Ishikawa (cell line): ENCODE measurements at regions not wholly inside any gene's neighbourhood (a gene's known extent, or its start where the extent isn't known, plus 50 kb on each side); places are given as distances from the start of the nearest gene placed in this dataset.

Experiments
- CEBPB ChIP-seq: IDR thresholded peaks from 2 replicates; pipeline ENCODE4 v1.6.1; 2012
- CREB1 ChIP-seq: IDR thresholded peaks from 2 replicates; pipeline ENCODE4 v1.6.1; 2012; ENCODE audit warnings: low read depth
- EGR1 ChIP-seq: IDR thresholded peaks from 2 replicates; pipeline ENCODE4 v1.6.1; 2012
- EP300 ChIP-seq: IDR thresholded peaks from 2 replicates; pipeline ENCODE4 v1.6.1; 2012; ENCODE audit warnings: borderline replicate concordance
- FOXM1 ChIP-seq: IDR thresholded peaks from 2 replicates; pipeline ENCODE4 v1.6.1; 2012; ENCODE audit warnings: low read depth, borderline replicate concordance
- NFIC ChIP-seq: IDR thresholded peaks from 2 replicates; pipeline ENCODE4 v1.6.1; 2012
- RAD21 ChIP-seq: IDR thresholded peaks from 2 replicates; pipeline ENCODE4 v1.6.1; 2012; ENCODE audit warnings: low read depth
- TAF1 ChIP-seq: IDR thresholded peaks from 2 replicates; pipeline ENCODE4 v1.6.1; 2012; ENCODE audit warnings: low read depth, mild to moderate bottlenecking
- TCF12 ChIP-seq: IDR thresholded peaks from 2 replicates; pipeline ENCODE4 v1.6.1; 2012; ENCODE audit warnings: low read depth
- TEAD4 ChIP-seq: IDR thresholded peaks from 2 replicates; pipeline ENCODE4 v1.6.1; 2012
- YY1 ChIP-seq: IDR thresholded peaks from 2 replicates; pipeline ENCODE4 v1.6.1; 2012; ENCODE audit warnings: low read depth
- ZBTB7A ChIP-seq: IDR thresholded peaks from 2 replicates; pipeline ENCODE4 v1.6.1; 2012; ENCODE audit warnings: low read depth
- TF ChIP-seq, protein P1 (sequence below): IDR thresholded peaks from 2 replicates; pipeline ENCODE4 v1.6.1; 2012
- TF ChIP-seq, protein P2 (sequence below): IDR thresholded peaks from 2 replicates; pipeline ENCODE4 v1.6.1; 2012; ENCODE audit warnings: low read depth, mild to moderate bottlenecking
- TF ChIP-seq, protein P3 (sequence below): IDR thresholded peaks from 2 replicates; pipeline ENCODE4 v1.6.1; 2012

DNA sequence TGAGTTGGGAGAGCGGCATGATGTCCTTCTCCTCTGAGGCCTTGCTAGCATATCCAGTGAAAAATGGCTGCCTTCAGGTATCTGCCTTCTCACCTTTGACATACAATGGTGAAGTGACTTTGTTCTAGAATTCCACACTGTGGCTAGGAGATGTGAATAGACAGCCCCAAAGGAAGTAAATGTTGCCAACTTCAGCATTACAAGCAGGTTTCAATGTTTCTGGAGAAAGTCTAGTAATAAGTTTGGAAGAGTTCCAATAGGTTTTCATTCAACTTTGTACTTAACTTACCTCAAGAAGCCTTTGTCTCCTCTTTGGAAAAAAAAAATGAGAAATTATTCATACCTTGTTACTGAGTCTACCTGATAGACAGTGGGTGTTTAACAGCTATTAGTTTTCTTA lies 421.3 kb upstream of the MMADHC start:
- TF ChIP-seq, protein P1, sequence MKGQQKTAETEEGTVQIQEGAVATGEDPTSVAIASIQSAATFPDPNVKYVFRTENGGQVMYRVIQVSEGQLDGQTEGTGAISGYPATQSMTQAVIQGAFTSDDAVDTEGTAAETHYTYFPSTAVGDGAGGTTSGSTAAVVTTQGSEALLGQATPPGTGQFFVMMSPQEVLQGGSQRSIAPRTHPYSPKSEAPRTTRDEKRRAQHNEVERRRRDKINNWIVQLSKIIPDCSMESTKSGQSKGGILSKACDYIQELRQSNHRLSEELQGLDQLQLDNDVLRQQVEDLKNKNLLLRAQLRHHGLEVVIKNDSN = no peak
- TF ChIP-seq, protein P2, sequence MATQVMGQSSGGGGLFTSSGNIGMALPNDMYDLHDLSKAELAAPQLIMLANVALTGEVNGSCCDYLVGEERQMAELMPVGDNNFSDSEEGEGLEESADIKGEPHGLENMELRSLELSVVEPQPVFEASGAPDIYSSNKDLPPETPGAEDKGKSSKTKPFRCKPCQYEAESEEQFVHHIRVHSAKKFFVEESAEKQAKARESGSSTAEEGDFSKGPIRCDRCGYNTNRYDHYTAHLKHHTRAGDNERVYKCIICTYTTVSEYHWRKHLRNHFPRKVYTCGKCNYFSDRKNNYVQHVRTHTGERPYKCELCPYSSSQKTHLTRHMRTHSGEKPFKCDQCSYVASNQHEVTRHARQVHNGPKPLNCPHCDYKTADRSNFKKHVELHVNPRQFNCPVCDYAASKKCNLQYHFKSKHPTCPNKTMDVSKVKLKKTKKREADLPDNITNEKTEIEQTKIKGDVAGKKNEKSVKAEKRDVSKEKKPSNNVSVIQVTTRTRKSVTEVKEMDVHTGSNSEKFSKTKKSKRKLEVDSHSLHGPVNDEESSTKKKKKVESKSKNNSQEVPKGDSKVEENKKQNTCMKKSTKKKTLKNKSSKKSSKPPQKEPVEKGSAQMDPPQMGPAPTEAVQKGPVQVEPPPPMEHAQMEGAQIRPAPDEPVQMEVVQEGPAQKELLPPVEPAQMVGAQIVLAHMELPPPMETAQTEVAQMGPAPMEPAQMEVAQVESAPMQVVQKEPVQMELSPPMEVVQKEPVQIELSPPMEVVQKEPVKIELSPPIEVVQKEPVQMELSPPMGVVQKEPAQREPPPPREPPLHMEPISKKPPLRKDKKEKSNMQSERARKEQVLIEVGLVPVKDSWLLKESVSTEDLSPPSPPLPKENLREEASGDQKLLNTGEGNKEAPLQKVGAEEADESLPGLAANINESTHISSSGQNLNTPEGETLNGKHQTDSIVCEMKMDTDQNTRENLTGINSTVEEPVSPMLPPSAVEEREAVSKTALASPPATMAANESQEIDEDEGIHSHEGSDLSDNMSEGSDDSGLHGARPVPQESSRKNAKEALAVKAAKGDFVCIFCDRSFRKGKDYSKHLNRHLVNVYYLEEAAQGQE = no peak
- TF ChIP-seq CEBPB (no peak), TAF1 (no peak), FOXM1 (no peak), NFIC (no peak), CREB1 (no peak), EP300 (no peak), TCF12 (no peak), RAD21 (no peak), ZBTB7A (no peak)

DNA sequence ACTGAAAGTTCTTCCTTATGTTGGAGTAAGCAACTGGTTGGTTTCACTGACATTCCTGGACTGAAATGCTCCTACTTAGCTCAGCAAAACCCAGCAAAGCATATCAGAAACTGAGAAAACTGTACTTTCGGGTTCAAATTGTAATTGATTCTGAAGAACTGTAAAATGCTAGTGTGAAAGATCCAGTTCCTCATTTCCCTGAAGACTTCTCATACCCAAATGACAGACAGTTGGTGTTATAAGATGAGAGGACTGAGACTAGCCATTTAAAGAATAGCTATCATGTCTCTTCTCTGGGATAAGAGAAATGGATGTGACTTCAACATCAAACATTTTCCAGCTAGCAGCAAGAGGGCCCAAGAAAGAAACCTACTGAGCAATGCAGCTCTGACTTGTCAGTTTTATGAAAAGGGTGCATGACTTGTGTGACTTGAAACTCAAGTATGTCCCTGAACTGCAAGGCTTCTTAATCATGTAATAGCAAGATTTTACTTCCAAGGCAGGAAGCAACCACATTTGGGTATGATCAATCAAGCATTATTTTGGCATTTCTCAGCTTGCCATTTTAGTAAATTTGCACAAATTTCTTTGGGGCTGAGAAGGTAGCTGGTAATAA lies 420.3 kb upstream of the MMADHC start:
- TF ChIP-seq EGR1 = no peak
- TF ChIP-seq, protein P3, sequence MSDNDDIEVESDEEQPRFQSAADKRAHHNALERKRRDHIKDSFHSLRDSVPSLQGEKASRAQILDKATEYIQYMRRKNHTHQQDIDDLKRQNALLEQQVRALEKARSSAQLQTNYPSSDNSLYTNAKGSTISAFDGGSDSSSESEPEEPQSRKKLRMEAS = no peak
- TF ChIP-seq RAD21 = no peak
- TF ChIP-seq, protein P1 = no peak
- TF ChIP-seq YY1 = no peak
- TF ChIP-seq FOXM1 = no peak
- no peak for TF ChIP-seq NFIC
- no peak for TF ChIP-seq TAF1
- TF ChIP-seq EP300 = no peak
- TF ChIP-seq ZBTB7A = no peak
- no peak for TF ChIP-seq CEBPB
- no peak for TF ChIP-seq TCF12
- TF ChIP-seq CREB1 = no peak

DNA sequence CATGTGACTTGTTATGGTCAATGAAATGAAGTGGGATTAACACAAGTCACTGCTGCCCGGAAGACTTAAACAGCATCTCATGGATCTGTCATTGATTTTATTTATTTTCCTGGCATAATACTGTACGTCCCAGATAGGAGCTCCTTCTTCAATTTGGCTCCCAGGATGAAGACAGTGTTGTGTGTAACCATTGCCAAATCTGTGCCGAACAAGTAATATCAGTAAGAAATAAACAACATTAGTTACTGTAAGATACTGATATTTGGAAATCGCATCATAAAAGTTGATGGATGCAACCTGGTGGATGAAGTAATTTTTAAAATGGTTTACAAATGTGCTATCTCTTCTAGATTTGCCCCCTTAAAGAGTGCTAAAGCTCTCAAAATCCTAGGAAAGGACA lies 419.0 kb upstream of the MMADHC start:
- TF ChIP-seq TCF12 (no peak), FOXM1 (no peak), CREB1 (no peak), RAD21 (no peak), NFIC (no peak), ZBTB7A (no peak), TAF1 (no peak), YY1 (no peak), EP300 (no peak), TEAD4 (no peak), EGR1 (no peak), CEBPB (no peak)
- TF ChIP-seq, protein P3 = no peak
- TF ChIP-seq, protein P1 = no peak
- TF ChIP-seq, protein P2 = no peak

DNA sequence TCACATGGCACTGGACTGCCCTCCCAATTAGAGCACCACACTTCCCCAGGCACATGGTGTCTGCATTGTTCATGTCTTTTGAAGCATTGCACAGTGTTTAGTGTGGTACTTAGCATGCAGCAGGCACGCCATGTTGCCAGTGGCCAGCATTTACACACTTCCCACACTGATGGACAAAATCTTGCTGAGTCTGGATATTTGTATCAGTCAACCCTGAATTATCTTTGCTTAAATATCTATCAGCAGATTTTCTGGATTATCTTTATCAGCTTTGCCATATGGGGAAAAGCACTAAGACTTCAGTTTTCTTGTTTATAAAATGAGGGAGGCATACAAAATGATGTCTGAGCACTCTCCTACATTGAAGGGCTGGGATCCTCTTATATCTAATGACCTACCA lies 416.0 kb upstream of the MMADHC start:
- TF ChIP-seq CREB1 (no peak), TCF12 (no peak), EGR1 (no peak), NFIC (no peak), CEBPB (no peak), EP300 (no peak)
- TF ChIP-seq, protein P2 = no peak
- TF ChIP-seq, protein P3 = peak; percentile 29; the same call in 1 of the 2 replicates
